NCI-H460 (cell line): ENCODE measurements at regions not wholly inside any gene's neighbourhood (a gene's known extent, or its start where the extent isn't known, plus 50 kb on each side); places are given as distances from the start of the nearest gene placed in this dataset.
"Not testable (repeated sequence)": the region's sequence is repeated elsewhere in the genome, so short reads cannot be mapped to it uniquely, and the experiment has no call there.

Source experiments
- DNase-seq: peaks from one replicate; pipeline ENCODE4 v3.0.0-alpha.2; 2016; ENCODE audit warnings: low read depth; ENCODE audit errors: extremely low read depth

GRCh38 chr15:91413142-91413541, 313.1 kb downstream of the SV2B start:
- no peak for DNase-seq

DNA sequence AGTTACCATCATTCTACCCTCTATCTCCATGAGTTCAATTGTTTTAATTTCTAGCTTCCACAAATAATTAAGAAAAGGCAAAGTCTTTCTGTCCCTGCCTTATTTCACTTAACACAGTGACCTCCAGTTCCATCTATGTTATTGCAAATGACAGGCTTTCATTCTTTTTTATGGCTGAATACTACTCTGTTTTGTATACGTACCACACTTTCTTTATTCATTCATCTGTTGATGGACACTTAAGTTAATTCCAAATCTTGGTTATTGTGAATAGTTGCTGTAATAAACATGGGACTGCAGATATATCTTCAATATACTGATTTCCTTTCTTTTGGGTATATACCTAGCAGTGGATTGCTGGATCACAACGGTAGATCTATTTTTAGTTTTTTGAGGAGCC, 314.1 kb downstream of the SV2B start:
- no peak for DNase-seq

GRCh38 chr15:91415258-91415657, 315.2 kb downstream of the SV2B start:
- not testable (repeated sequence) for DNase-seq

- DNase-seq: no peak
Observed at GRCh38 chr15:91420689-91421088, 320.6 kb downstream of the SV2B start.

DNA sequence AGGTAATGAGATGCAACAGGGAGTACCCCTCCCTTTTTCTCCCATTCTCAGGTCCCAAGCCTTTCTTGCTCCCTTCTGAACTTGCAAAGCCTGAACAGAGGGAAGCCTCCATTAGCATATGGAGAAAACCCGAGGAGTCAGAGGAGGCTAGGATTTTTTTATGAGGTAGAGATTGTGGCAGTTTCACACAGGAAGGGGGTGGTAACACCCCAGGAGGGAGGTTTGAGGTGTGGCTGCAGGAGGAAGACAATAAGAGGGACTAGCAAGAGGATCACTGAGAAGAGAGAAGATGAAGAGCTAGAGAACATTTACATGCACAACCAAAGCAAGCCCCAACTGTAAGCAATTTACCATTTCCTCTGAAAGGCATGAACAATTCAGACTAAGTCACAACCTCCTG, 322.7 kb downstream of the SV2B start:
- no peak for DNase-seq

GRCh38 chr15:91424001-91424400, 323.9 kb downstream of the SV2B start:
- no peak for DNase-seq

DNA sequence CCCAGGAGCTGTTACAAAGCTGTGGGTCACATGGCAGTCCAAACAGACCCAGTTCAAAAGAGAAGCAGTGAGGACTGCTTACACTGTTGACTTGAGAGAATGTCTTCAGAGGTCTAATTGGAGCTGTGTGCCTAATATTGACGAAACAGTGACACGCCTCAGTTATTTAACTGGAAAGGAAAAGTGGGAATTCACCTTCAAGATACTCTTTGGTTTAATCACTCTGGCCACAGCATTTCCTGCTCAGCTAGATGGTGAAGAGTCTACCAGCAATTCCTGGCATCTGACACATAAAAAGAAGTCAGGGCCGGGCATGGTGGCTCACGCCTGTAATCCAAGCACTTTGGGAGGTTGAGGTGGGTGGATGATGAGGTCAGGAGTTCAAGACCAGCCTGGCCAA, 326.4 kb downstream of the SV2B start:
- no peak for DNase-seq

DNA sequence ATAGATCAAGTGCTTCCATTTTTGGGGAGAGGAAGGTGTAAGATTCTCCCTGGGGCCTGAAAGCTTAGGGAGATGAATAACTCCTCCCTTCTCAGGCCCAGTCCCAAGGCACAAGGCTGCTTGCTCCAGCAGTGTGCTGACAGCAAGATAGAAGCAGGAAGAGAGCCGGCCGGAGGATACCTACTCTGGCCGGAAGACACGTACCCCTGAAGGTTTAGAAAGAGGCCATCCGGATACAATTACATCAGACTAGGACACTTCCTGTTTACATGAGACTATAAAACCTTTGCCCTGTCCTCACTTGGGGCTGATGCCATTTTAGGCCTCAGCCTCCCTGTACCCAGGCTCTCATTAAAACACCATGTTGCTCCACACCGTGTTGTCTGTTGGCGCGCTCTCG, 329.9 kb downstream of the SV2B start:
- no peak for DNase-seq

- DNase-seq: no peak
Observed at GRCh38 chr15:91431041-91431715, 331.1 kb downstream of the SV2B start.

DNA sequence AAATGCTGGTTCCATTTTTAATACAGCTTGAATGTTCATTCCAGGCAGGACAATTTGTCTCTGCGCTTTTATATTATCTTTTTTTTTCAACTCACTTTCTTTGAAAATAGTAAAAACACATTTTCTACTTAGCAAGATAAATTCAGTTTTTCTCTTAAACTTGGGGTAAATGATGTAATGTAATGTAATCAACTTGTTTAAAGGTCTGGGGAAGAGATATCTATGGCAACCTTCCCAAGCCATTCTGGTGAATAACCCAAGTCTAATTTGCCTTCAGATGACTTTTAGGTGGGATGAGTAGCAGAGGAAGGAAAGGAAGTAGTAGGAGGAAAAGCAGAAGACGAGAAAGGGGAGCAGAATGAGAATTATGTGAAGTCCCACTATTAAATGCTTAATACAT, 335.1 kb downstream of the SV2B start:
- DNase-seq: no peak

DNA sequence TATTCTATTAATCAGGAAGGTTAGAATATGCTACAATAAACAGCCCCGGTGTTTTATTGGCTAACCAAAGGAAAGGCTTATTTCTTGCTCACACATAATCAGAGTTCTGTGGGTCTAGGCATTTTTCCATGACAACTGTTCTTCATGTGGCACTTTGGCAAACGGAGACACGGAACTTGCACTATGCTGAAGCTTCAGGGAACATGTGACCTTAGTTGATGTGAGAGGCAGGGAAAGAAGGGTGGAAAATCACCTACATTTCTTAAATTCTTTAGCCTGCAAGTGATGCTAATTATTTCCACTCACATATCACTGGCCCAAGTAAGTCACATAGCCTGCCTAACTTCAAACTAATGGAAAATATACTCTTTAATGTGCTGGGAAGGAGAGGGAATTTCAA, 344.6 kb downstream of the SV2B start:
- no peak for DNase-seq

- DNase-seq: no peak
Observed at GRCh38 chr15:91445695-91446228, 345.7 kb downstream of the SV2B start.

DNA sequence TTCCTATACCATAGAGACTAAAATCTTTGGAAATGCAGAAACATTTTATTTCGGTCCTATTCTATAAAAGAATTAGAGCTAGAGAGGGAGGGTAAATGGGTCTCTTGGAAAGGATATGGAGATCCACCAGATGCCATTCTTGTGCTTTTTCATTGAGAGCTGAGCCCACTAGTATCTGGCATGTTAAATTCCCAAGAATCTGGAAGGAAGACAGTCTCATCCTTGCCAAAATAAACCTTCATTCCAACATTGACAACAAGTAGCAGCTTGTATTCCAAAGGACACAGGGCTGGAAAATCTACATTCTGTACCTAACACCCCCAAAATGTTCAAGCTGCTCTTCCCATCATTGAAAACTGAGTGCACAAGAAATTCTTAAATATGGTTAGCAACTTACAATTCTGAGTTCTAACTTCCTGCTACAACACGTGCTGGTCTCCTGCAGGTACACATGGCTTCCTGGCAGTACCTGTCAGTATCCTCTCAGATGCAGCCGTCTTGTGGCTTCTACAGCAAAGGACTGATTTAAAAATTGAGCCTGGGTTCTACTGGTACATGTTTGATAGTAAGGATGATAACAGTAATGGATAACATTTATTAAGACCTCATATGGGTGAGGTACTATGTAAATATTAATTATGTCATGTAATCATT, 348.1 kb downstream of the SV2B start:
- DNase-seq: no peak

DNA sequence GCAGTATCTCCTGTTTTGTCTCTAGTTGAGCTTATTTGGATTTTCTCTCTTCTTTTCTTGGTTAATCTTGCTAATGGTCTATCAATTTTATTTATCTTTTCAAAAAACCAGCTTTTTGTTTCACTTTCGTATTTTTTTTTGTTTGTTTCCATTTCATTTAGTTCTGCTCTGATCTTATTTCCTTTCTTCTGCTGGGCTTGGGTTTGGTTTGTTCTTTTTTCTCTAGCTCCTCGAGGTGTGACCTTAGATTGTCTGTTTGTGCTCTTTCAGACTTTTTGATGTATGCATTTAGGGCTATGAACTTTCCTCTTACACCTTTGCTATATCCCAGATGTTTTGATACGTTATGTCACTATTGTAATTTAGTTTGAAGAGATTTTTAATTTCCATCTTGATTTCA, 353.3 kb downstream of the SV2B start:
- DNase-seq: not testable (repeated sequence)

- DNase-seq: no peak
Observed at GRCh38 chr15:91456251-91456718, 356.2 kb downstream of the SV2B start.

GRCh38 chr15:91456921-91457320, 356.9 kb downstream of the SV2B start:
- DNase-seq: no peak

GRCh38 chr15:91461377-91461776, 361.3 kb downstream of the SV2B start:
- DNase-seq: no peak

- no peak for DNase-seq
Observed at GRCh38 chr15:91465086-91465485, 365.0 kb downstream of the SV2B start.

DNA sequence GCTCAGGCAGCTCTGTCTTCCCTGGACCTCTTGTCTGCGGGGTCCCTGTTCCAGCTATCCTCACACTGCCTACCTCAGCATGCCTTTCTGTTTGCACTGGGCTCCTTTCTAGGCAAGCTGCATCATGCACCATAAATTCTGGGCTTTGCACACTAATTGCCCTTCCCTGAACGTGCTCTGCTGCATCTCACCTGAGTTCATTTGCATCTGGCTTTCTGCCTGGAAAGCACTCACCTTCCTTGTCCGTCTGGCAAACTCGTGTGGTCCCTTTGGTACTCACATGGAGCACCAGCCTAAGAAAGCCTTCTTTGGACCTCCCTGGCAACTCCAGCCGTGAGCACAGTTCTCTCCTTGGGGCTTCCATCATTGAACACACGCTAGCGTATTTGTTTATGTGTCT, 365.6 kb downstream of the SV2B start:
- DNase-seq: no peak

DNA sequence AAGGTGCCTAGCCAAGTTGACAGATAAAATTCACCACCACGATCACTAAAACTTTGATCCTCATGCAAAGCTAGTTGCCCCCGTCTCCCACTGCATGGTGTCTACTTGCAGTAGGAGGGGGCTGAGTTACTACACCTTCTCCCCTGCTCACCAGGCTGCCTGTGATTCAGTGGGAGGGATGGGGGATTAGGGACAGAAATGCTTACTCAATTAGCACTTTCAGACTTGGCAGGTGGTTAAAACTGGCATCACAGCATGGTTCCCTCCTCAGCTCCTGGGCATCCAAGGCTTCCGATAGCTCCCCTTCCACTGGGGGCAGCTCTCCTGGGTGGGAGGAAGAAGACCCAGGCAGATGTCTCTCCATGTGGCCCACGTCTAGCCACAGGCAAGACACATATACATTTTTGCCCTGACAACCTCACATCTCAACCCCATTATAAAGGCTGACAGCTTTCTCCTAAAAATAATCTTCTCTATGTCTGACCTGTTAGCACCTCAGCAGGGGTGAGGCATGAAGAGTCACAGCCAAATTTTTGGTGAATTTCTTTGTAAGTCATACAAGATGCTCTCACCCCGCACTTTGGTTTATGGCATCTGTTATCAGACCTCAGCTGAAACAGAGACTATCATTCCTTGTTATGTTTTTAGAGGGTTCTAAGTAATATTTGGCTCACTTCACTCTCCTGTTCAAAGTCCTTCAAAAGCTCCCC, 369.0 kb downstream of the SV2B start:
- no peak for DNase-seq
